NB4 (cell line): ENCODE measurements at regions not wholly inside any gene's neighbourhood (a gene's known extent, or its start where the extent isn't known, plus 50 kb on each side); places are given as distances from the start of the nearest gene placed in this dataset.

Source experiments
- DNase-seq: peaks from one replicate; pipeline ENCODE4 v3.0.0; 2010; ENCODE audit warnings: low read depth
- H3K4me3 ChIP-seq: one replicate; pipeline ENCODE4 v1.5.1; 2011; ENCODE audit warnings: mild to moderate bottlenecking, low read depth, low read length, moderate library complexity
- MYC ChIP-seq: IDR thresholded peaks from 2 replicates; pipeline ENCODE4 v1.6.1; 2011; ENCODE audit warnings: low read depth, low read length
- POLR2A ChIP-seq: IDR thresholded peaks from 2 replicates; pipeline ENCODE4 v1.6.1; 2011; ENCODE audit warnings: mild to moderate bottlenecking; ENCODE audit not compliant: insufficient read length; ENCODE audit errors: extremely low read depth
- TF ChIP-seq, protein P1 (sequence below): IDR thresholded peaks from one replicate; pipeline ENCODE4 v1.5.1; 2012; ENCODE audit warnings: low read depth, low read length
- TF ChIP-seq, protein P2 (sequence below): IDR thresholded peaks from 2 replicates; pipeline ENCODE4 v1.6.1; 2011; ENCODE audit warnings: low read depth, low read length

DNA sequence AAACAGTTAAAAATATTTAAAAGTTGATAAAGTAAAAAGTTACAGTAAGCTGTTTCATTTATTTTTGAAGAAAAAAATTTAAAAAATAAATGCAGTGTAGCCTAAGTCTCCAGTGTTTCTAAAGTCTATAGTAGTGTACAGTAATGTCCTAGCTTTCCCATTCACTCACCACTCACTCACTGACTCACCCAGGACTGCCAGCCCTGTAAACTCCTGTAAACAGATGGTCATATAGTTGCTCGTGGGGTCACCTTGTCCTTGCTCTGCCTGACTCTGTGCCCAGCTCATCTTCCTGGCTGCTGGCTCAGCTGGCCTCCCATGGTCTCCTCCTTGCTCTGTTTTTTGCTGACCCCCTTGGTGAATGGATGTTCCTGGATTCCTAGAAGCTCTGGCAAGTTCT, 180.3 kb downstream of the VAPA start:
- no peak overlapping the region for H3K4me3 ChIP-seq
- TF ChIP-seq POLR2A = no peak
- TF ChIP-seq, protein P1, sequence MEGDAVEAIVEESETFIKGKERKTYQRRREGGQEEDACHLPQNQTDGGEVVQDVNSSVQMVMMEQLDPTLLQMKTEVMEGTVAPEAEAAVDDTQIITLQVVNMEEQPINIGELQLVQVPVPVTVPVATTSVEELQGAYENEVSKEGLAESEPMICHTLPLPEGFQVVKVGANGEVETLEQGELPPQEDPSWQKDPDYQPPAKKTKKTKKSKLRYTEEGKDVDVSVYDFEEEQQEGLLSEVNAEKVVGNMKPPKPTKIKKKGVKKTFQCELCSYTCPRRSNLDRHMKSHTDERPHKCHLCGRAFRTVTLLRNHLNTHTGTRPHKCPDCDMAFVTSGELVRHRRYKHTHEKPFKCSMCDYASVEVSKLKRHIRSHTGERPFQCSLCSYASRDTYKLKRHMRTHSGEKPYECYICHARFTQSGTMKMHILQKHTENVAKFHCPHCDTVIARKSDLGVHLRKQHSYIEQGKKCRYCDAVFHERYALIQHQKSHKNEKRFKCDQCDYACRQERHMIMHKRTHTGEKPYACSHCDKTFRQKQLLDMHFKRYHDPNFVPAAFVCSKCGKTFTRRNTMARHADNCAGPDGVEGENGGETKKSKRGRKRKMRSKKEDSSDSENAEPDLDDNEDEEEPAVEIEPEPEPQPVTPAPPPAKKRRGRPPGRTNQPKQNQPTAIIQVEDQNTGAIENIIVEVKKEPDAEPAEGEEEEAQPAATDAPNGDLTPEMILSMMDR = no peak
- no peak for TF ChIP-seq MYC
- TF ChIP-seq, protein P2, sequence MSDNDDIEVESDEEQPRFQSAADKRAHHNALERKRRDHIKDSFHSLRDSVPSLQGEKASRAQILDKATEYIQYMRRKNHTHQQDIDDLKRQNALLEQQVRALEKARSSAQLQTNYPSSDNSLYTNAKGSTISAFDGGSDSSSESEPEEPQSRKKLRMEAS = no peak
- no peak for DNase-seq

DNA sequence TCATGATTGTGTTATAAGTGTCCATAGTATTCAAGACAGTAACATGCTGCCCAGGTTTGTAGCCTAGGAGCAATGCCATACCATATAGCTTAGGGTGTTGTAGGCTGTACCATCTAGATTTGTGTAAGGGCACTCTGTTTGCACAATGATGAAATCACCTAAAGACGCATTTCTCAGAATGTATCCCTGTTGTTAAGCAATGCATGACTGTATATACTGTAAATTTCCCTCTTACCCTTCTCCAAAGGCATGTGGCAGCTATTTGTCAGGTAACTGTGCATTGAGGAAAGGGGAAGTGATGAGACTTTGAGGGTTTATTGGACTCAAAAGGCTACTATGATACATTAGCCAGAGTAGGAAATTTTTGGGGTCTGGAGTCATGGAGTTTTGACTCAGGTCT, 180.8 kb downstream of the VAPA start:
- no peak for TF ChIP-seq MYC
- no peak for TF ChIP-seq POLR2A
- TF ChIP-seq, protein P2 = no peak
- TF ChIP-seq, protein P1 = no peak
- no peak overlapping the region for H3K4me3 ChIP-seq
- peak; percentile 27 for DNase-seq

DNA sequence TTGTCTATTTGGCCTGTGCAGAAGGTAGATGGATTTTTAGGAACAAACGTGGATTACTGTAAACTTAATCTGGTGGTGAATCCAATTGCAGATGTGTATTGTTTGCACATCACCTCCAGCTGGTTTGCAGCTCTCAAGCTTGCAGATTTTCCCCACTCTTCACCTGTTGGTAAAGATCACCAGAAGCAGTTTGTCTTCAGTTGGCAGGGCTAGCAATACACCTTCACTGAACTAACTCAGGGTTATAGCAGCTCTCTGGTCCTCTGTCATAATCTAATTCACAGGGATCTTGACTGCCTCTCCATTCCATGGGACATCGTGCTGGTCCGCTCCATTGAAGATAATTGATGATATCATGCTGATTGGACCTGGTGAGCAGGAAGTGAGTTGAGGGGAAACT, 181.5 kb downstream of the VAPA start:
- no peak for TF ChIP-seq MYC
- no peak for TF ChIP-seq POLR2A
- TF ChIP-seq, protein P2 = no peak
- TF ChIP-seq, protein P1 = no peak
- DNase-seq = no peak
- no peak overlapping the region for H3K4me3 ChIP-seq

DNA sequence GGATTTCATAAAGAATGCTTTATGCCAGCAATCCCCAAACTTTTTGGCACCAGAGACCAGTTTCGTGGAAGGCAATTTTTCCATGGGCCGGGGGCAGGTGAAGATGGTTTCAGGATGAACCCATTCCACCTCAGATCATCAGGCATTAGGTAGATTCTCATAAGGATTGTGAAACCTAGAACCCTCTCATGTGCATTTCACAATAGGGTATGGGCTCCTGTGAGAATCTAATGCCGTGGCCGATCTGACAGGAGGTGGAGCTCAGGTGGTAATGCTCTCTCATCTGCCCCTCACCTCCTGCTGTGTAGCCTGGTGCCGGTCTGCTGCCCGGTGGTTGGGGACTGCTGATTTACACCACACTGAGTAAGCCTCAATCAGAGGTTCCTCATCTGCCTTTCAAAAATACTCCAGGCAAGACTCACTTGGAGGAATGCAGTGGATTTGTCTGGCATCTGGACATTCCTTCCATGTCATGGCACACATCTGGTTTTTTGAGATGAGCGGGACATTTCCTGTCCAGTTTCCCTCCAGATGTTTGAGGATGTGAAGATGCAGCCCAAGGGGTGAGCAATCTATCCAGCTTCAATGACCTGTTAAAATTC, 185.8 kb downstream of the VAPA start:
- no peak overlapping the region for H3K4me3 ChIP-seq
- DNase-seq = no peak
- TF ChIP-seq, protein P2 = no peak
- no peak for TF ChIP-seq MYC
- TF ChIP-seq, protein P1 = no peak
- TF ChIP-seq POLR2A = no peak

DNA sequence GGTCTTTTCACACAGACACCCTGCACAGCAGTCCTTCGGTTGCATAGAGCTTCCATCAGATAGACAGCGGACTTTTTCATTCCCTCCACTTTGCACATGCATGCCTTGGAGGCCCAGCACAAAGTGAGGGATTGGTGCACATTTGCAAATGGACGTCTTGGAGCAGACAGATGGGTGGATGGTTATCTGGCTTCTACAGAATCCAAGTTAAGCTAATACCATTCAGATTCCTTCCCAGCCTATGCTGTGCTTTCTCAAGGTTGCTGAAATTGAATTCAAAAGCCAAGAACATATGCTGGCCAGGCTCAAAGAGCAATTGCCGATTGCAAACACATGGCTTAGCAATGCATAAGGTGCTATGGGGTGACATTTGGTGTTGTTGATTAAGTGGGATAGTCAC, 186.4 kb downstream of the VAPA start:
- DNase-seq = no peak
- TF ChIP-seq, protein P2 = no peak
- TF ChIP-seq MYC (no peak), POLR2A (no peak)
- TF ChIP-seq, protein P1 = no peak
- no peak overlapping the region for H3K4me3 ChIP-seq
